NB4 (cell line): ENCODE measurements at regions not wholly inside any gene's neighbourhood (a gene's known extent, or its start where the extent isn't known, plus 50 kb on each side); places are given as distances from the start of the nearest gene placed in this dataset.
A peak's percentile ranks its signal among the peaks of the same experiment; 100 is the strongest.

Experiments used
- DNase-seq: peaks from one replicate; pipeline ENCODE4 v3.0.0; 2010; ENCODE audit warnings: low read depth
- H3K4me3 ChIP-seq: one replicate; pipeline ENCODE4 v1.5.1; 2011; ENCODE audit warnings: mild to moderate bottlenecking, low read depth, low read length, moderate library complexity
- CTCF ChIP-seq: IDR thresholded peaks from one replicate; pipeline ENCODE4 v1.5.1; 2012; ENCODE audit warnings: low read depth, low read length
- MAX ChIP-seq: IDR thresholded peaks from 2 replicates; pipeline ENCODE4 v1.6.1; 2011; ENCODE audit warnings: low read depth, low read length
- MYC ChIP-seq: IDR thresholded peaks from 2 replicates; pipeline ENCODE4 v1.6.1; 2011; ENCODE audit warnings: low read depth, low read length
- POLR2A ChIP-seq: IDR thresholded peaks from 2 replicates; pipeline ENCODE4 v1.6.1; 2011; ENCODE audit warnings: mild to moderate bottlenecking; ENCODE audit not compliant: insufficient read length; ENCODE audit errors: extremely low read depth

- no peak overlapping the region for H3K4me3 ChIP-seq
- TF ChIP-seq MYC (no peak), POLR2A (no peak), CTCF (no peak), MAX (no peak)
- DNase-seq = no peak
Observed at GRCh38 chr17:72303787-72304733, 183.2 kb downstream of the SOX9 start.

GRCh38 chr17:72304859-72305258, 184.0 kb downstream of the SOX9 start:
- H3K4me3 ChIP-seq = no peak overlapping the region
- no peak for DNase-seq
- TF ChIP-seq MYC = no peak
- TF ChIP-seq CTCF = no peak
- no peak for TF ChIP-seq MAX
- no peak for TF ChIP-seq POLR2A

- no peak for DNase-seq
- no peak overlapping the region for H3K4me3 ChIP-seq
- TF ChIP-seq MAX = no peak
- no peak for TF ChIP-seq POLR2A
Observed at GRCh38 chr17:72305472-72305871, 184.7 kb downstream of the SOX9 start.

GRCh38 chr17:72306037-72306436, 185.2 kb downstream of the SOX9 start:
- H3K4me3 ChIP-seq = no peak overlapping the region
- DNase-seq = peak; percentile 33
- TF ChIP-seq POLR2A (no peak), CTCF (no peak), MYC (no peak), MAX (no peak)

GRCh38 chr17:72307836-72308235, 187.0 kb downstream of the SOX9 start:
- TF ChIP-seq MAX (no peak), POLR2A (no peak), CTCF (no peak), MYC (no peak)
- H3K4me3 ChIP-seq = no peak overlapping the region
- DNase-seq = no peak

GRCh38 chr17:72308744-72309385, 188.0 kb downstream of the SOX9 start:
- H3K4me3 ChIP-seq = no peak overlapping the region
- no peak for DNase-seq
- TF ChIP-seq CTCF (no peak), MAX (no peak), MYC (no peak), POLR2A (no peak)
